GM12878 (cell line): ENCODE measurements at regions not wholly inside any gene's neighbourhood (a gene's known extent, or its start where the extent isn't known, plus 50 kb on each side); places are given as distances from the start of the nearest gene placed in this dataset.
"Not testable (repeated sequence)": the region's sequence is repeated elsewhere in the genome, so short reads cannot be mapped to it uniquely, and the experiment has no call there.

Source experiments
- ATAC-seq: fragments of 200-7000 bp; cut with Tn5 transposase; 3 replicates; pipeline ENCODE4 v1.9.1; 2020; ENCODE audit warnings: mild to moderate bottlenecking, moderate library complexity
- BruUV-seq: library from RNA; stranded (reverse); fragments of 400-500 nt; replicated peaks from 2 replicates; lab custom pipeline; 2021; lab: Mats Ljungman, UMichigan
- CTCF ChIA-PET: fragments of 300-600 bp; sonication (Branson Sonifier 250); formaldehyde crosslinking; extraction: SDS; loops from one replicate; lab custom pipeline; 2021; ENCODE audit warnings: inconsistent platforms; lab: Yijun Ruan, JAX
- POLR2A ChIA-PET: fragments of 350-600 bp; formaldehyde crosslinking; extraction: SDS; loops from one replicate; lab custom pipeline; 2021; ENCODE audit warnings: inconsistent platforms; lab: Charles Lee
- RAD21 ChIA-PET: fragments of 300-600 bp; sonication (Branson Sonifier 250); formaldehyde crosslinking; loops from one replicate; lab custom pipeline; 2023; ENCODE audit warnings: antibody characterized with exemption; ENCODE audit not compliant: unreplicated experiment; lab: Charles Lee
- SMC1A ChIA-PET: fragments of 300-600 bp; sonication (Branson Sonifier 250); formaldehyde crosslinking; loops from one replicate; lab custom pipeline; 2023; ENCODE audit not compliant: unreplicated experiment, uncharacterized antibody; lab: Charles Lee
- DNase-seq: peaks from one replicate; pipeline ENCODE4 v3.0.0-alpha.2; 2011; ENCODE audit warnings: low read depth, low spot score
- FAIRE-seq: peaks from 3 replicates; lab custom pipeline; 2011; peaks lifted over from hg19 to GRCh38; lab: Jason Lieb, UNC
- H2AFZ ChIP-seq: 2 replicates; pipeline ENCODE4 v1.6.0; 2011; ENCODE audit warnings: low read depth, low read length, control low read depth; ENCODE audit not compliant: control insufficient read depth
- H3K27ac ChIP-seq: 2 replicates; pipeline ENCODE4 v1.5.1; 2011; ENCODE audit warnings: control low read depth; ENCODE audit not compliant: control insufficient read depth, insufficient read depth
- H3K27me3 ChIP-seq, 2 experiments: replicated peaks in 1 of 2; 2 replicates each; pipeline versions ENCODE4 v1.6.0 to v1.6.1; 2011; ENCODE audit warnings: low read length in 1 of 2; ENCODE audit not compliant: control insufficient read depth in 2 of 2, insufficient read depth in 2 of 2
- H3K36me3 ChIP-seq, 2 experiments: 2 replicates each; pipeline ENCODE4 v1.5.1; 2011; ENCODE audit warnings: low read length in 1 of 2; ENCODE audit not compliant: control insufficient read depth in 2 of 2, insufficient read depth in 2 of 2
- H3K4me1 ChIP-seq: 2 replicates; pipeline ENCODE4 v1.6.1; 2011; ENCODE audit warnings: mild to moderate bottlenecking, low read length, moderate library complexity, mixed read lengths; ENCODE audit not compliant: control insufficient read depth, insufficient read depth
- H3K4me2 ChIP-seq: 2 replicates; pipeline ENCODE4 v1.6.0; 2011; ENCODE audit warnings: control low read depth; ENCODE audit not compliant: control insufficient read depth, insufficient read depth
- H3K4me3 ChIP-seq: fragments of 200-600 bp; sonication (generic); 2 replicates; pipeline ENCODE4 v1.5.1; 2016
- H3K79me2 ChIP-seq: 2 replicates; pipeline ENCODE4 v1.6.0; 2011; ENCODE audit warnings: low read length; ENCODE audit not compliant: control insufficient read depth, insufficient read depth
- H3K9ac ChIP-seq: 2 replicates; pipeline ENCODE4 v1.8.0; 2011; ENCODE audit warnings: low read length, control low read depth, mixed read lengths; ENCODE audit not compliant: control insufficient read depth, insufficient read depth
- H3K9me3 ChIP-seq: replicated peaks from 3 replicates; pipeline ENCODE4 v1.5.1; 2011; ENCODE audit warnings: mild to moderate bottlenecking, low read length; ENCODE audit not compliant: control insufficient read depth, insufficient read depth
- H4K20me1 ChIP-seq: 2 replicates; pipeline ENCODE4 v1.6.0; 2011; ENCODE audit not compliant: control insufficient read depth, insufficient read depth
- ATF7 ChIP-seq: fragments of 450-650 bp; IDR thresholded peaks from 2 replicates; pipeline ENCODE4 v1.6.1; 2016; ENCODE audit warnings: low read depth, mild to moderate bottlenecking
- BACH1 ChIP-seq: fragments of 450-650 bp; IDR thresholded peaks from 2 replicates; pipeline ENCODE4 v1.6.1; 2017; ENCODE audit warnings: mild to moderate bottlenecking, borderline replicate concordance
- BCL3 ChIP-seq: IDR thresholded peaks from 2 replicates; pipeline ENCODE4 v1.6.1; 2011; ENCODE audit warnings: borderline replicate concordance, low read depth, mild to moderate bottlenecking, moderate library complexity, low read length; ENCODE audit not compliant: insufficient read depth, poor library complexity, severe bottlenecking
- CBFB ChIP-seq: IDR thresholded peaks from 2 replicates; pipeline ENCODE4 v1.6.1; 2016; ENCODE audit warnings: antibody characterized with exemption, low read depth
- EZH2 ChIP-seq: IDR thresholded peaks from 2 replicates; pipeline ENCODE4 v1.6.1; 2012; ENCODE audit warnings: low read depth, mild to moderate bottlenecking, control low read depth, inconsistent platforms, low read length, borderline replicate concordance; ENCODE audit not compliant: control insufficient read depth
- IRF3 ChIP-seq: fragments of 450-650 bp; IDR thresholded peaks from 2 replicates; pipeline ENCODE4 v1.6.1; 2014; ENCODE audit warnings: mild to moderate bottlenecking
- LARP7 ChIP-seq: fragments of 450-650 bp; IDR thresholded peaks from 2 replicates; pipeline ENCODE4 v1.6.1; 2017; ENCODE audit warnings: mild to moderate bottlenecking
- MAX ChIP-seq: IDR thresholded peaks from 2 replicates; pipeline ENCODE4 v1.6.1; 2012; ENCODE audit warnings: low read depth, low read length, improper control_type of control experiment
- MTA3 ChIP-seq: IDR thresholded peaks from 2 replicates; pipeline ENCODE4 v1.6.1; 2012; ENCODE audit warnings: low read length, inconsistent platforms, borderline replicate concordance
- NFIC ChIP-seq: IDR thresholded peaks from 2 replicates; pipeline ENCODE4 v1.6.1; 2012; ENCODE audit warnings: low read depth, mild to moderate bottlenecking, inconsistent platforms, low read length, moderate library complexity
- NR2F1 ChIP-seq: fragments of 450-650 bp; conservative IDR thresholded peaks from 2 replicates; pipeline ENCODE4 v1.6.1; 2017; ENCODE audit warnings: mild to moderate bottlenecking
- RBBP5 ChIP-seq: fragments of 200-600 bp; sonication (generic); conservative IDR thresholded peaks from 2 replicates; pipeline ENCODE4 v1.6.1; 2016
- SMC3 ChIP-seq: IDR thresholded peaks from 2 replicates; pipeline ENCODE4 v1.6.1; 2011; ENCODE audit warnings: low read length, improper control_type of control experiment, borderline replicate concordance
- YY1 ChIP-seq: IDR thresholded peaks from 2 replicates; pipeline ENCODE4 v1.6.1; 2011; ENCODE audit warnings: low read depth, mild to moderate bottlenecking, low read length
- ZSCAN29 ChIP-seq: fragments of 450-650 bp; IDR thresholded peaks from 2 replicates; pipeline ENCODE4 v1.6.1; 2017; ENCODE audit warnings: mild to moderate bottlenecking, moderate library complexity
- WGBS: methylation state at CpG from one replicate; pipeline ENCODE4 v1.1.6; 2016; ENCODE audit warnings: low lambda C conversion rate; ENCODE audit not compliant: insufficient replicate concordance, insufficient coverage; ENCODE audit errors: missing lambda C conversion rate; 5-methylcytosine and 5-hydroxymethylcytosine counted together
- in situ Hi-C: fragments of 300-500 bp; cut with MboI; formaldehyde crosslinking; loops from 9 replicates; pipeline ENCODE4 v1.14.3; 2018; ENCODE audit warnings: mixed read lengths
- intact Hi-C: fragments of 100-400 bp; cut with micrococcal nuclease; formaldehyde crosslinking; loops from one replicate; pipeline ENCODE4 v1.14.2; 2022; ENCODE audit not compliant: unreplicated experiment

- TF ChIP-seq BCL3: no peak
- no peak for TF ChIP-seq BACH1
Observed at GRCh38 chr6:141922898-141923297, 209.8 kb upstream of the GJE1 start (continued).

GRCh38 chr6:141916682-141917505 lies 215.8 kb upstream of the GJE1 start:
- H3K4me2 ChIP-seq, BruUV-seq, in situ Hi-C loops, H3K4me3 ChIP-seq, H3K36me3 ChIP-seq, H3K27ac ChIP-seq, H3K4me1 ChIP-seq, DNase-seq, H3K27me3 ChIP-seq, H4K20me1 ChIP-seq, RAD21 ChIA-PET, H3K79me2 ChIP-seq, CTCF ChIA-PET, intact Hi-C loops, H3K9ac ChIP-seq, H3K9me3 ChIP-seq, POLR2A ChIA-PET, H2AFZ ChIP-seq, SMC1A ChIA-PET, ATAC-seq, FAIRE-seq: not testable (repeated sequence)
- WGBS: 42% methylated on average over 16 of the region's 30 CpGs

- ChIA-PET RAD21 (no interaction called here), SMC1A (no interaction called here), POLR2A (no interaction called here), CTCF (no interaction called here)
- H3K9me3 ChIP-seq: no peaks in the 10 kb centered on the region
- no peak overlapping the region for H3K4me2 ChIP-seq
- H4K20me1 ChIP-seq: no peaks in the 10 kb centered on the region
- no peaks in the 10 kb centered on the region for H3K36me3 ChIP-seq
- no peaks in the 10 kb centered on the region for H3K4me1 ChIP-seq
- WGBS: 45% methylated on average over 2 of the region's 2 CpGs
- intact Hi-C loops: no loop called here
- no peak overlapping the region for H3K27ac ChIP-seq
- DNase-seq: no peak
- H2AFZ ChIP-seq: no peak overlapping the region
- no peak overlapping the region for H3K9ac ChIP-seq
- BruUV-seq: no TSS peak
- H3K4me3 ChIP-seq: no peak overlapping the region
- no peaks in the 10 kb centered on the region for H3K79me2 ChIP-seq
- ATAC-seq: no peak
- no peak for FAIRE-seq
- in situ Hi-C loops: no loop called here
- no peaks in the 10 kb centered on the region for H3K27me3 ChIP-seq
- no peak for TF ChIP-seq MAX
- no peak for TF ChIP-seq ZSCAN29
- TF ChIP-seq NR2F1: no peak
- no peak for TF ChIP-seq RBBP5
- TF ChIP-seq SMC3: no peak
- no peak for TF ChIP-seq NFIC
- no peak for TF ChIP-seq YY1
- no peak for TF ChIP-seq CBFB
- no peak for TF ChIP-seq LARP7
- no peak for TF ChIP-seq EZH2
- TF ChIP-seq MTA3: no peak
- TF ChIP-seq ATF7: no peak
- TF ChIP-seq IRF3: no peak
Observed at GRCh38 chr6:141914646-141915045, 218.1 kb upstream of the GJE1 start.
